Tibial nerve (tissue), 4 donors: ENCODE measurements at regions not wholly inside any gene's neighbourhood (a gene's known extent, or its start where the extent isn't known, plus 50 kb on each side); places are given as distances from the start of the nearest gene placed in this dataset.

ENCODE experiments used
- CTCF ChIP-seq, 5 experiments: fragments of 200-600 bp in 3 of 5; fragments of 450-650 bp in 2 of 5; sonication (generic) in 3 of 5; IDR thresholded peaks; one replicate each; pipeline ENCODE4 v1.5.1; 2016 to 2019; ENCODE audit warnings: antibody characterized with exemption in 5 of 5, mild to moderate bottlenecking in 3 of 5, moderate library complexity in 2 of 5
- EP300 ChIP-seq, 2 donors: sonication (generic); formaldehyde crosslinking; IDR thresholded peaks; one replicate each; pipeline ENCODE4 v1.6.1; 2017; ENCODE audit warnings: antibody characterized with exemption in 2 of 2, mild to moderate bottlenecking in 1 of 2

GRCh38 chr2:15043336-15044058 lies 411.0 kb downstream of the LRATD1 start:
- TF ChIP-seq CTCF (IDR thresholded peaks at IDR 0.05) (no peak), EP300 (IDR thresholded peaks at IDR 0.05) (no peak)
